ENCODE measurements at regions not wholly inside any gene's neighbourhood (a gene's known extent, or its start where the extent isn't known, plus 50 kb on each side); places are given as distances from the start of the nearest gene placed in this dataset.
"Not testable (repeated sequence)": the region's sequence is repeated elsewhere in the genome, so short reads cannot be mapped to it uniquely, and the experiment has no call there.

DNA sequence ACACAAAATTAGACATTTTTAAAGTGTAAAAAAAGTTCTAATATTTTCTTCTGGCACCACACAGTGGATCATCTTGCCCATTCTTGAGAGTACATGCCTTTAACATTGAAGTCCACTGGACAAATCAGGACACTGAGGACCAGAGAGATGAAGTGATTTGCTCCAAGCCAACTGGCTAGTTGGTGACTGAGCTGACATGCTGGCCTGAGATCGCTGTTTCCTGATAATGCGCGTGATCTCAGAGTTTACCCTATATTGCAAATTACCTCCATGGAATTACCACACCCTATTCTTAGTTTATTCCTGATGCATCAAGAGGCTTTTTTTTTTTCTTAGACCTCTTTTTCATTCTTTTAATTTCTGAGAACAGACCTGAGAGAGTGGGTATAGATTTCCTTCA is 432.8 kb downstream of the CD83 start:
- no peak for TF ChIP-seq POLR2AphosphoS5 (IDR thresholded peaks at IDR 0.05)
- no peak for TF ChIP-seq POLR2A (IDR thresholded peaks at IDR 0.05)
- TF ChIP-seq, protein P1, sequence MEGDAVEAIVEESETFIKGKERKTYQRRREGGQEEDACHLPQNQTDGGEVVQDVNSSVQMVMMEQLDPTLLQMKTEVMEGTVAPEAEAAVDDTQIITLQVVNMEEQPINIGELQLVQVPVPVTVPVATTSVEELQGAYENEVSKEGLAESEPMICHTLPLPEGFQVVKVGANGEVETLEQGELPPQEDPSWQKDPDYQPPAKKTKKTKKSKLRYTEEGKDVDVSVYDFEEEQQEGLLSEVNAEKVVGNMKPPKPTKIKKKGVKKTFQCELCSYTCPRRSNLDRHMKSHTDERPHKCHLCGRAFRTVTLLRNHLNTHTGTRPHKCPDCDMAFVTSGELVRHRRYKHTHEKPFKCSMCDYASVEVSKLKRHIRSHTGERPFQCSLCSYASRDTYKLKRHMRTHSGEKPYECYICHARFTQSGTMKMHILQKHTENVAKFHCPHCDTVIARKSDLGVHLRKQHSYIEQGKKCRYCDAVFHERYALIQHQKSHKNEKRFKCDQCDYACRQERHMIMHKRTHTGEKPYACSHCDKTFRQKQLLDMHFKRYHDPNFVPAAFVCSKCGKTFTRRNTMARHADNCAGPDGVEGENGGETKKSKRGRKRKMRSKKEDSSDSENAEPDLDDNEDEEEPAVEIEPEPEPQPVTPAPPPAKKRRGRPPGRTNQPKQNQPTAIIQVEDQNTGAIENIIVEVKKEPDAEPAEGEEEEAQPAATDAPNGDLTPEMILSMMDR (IDR thresholded peaks at IDR 0.05) = no peak
- TF ChIP-seq EP300 (IDR thresholded peaks at IDR 0.05) = no peak
- Histone ChIP-seq H3K27ac (no peak overlapping the region), H3K4me3 (no peak overlapping the region), H3K36me3 (no peaks in the 10 kb centered on the region), H3K4me1 (no peaks in the 10 kb centered on the region), H3K9me3 (no peaks in the 10 kb centered on the region), H3K27me3 (no peaks in the 10 kb centered on the region)
- DNase-seq = no peak
- 75 to 93% (median 91%) methylated on average over 3 of the region's 3 CpGs for WGBS, 5 donors
- intact Hi-C loops (cut with DNase I; ENCODE audit: low total_unique reads) = no loop called here

DNA sequence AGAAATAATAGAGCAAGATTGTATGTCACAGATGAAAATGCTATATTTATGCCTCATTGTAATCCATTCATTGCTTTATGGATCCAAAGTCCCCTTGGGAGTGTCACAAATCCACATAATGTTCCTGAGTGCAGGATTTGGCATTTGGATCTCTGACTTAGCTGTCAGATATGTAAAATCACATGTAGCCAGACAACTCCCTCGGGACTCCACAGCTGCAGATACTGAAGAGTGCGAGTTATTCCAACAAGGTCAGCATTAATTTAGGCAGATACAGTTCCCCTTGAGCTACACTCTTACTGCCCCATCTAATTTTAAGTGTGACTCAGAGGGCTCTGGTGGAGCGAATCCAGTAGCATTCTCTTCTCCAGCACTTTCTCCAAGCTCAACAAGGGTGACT is 433.2 kb downstream of the CD83 start:
- Histone ChIP-seq H3K36me3 (no peaks in the 10 kb centered on the region), H3K4me3 (no peak overlapping the region), H3K9me3 (no peaks in the 10 kb centered on the region), H3K4me1 (no peaks in the 10 kb centered on the region), H3K27ac (no peak overlapping the region), H3K27me3 (no peaks in the 10 kb centered on the region)
- intact Hi-C loops (cut with DNase I; ENCODE audit: low total_unique reads) = no loop called here
- 69 to 86% (median 72%) methylated on average over 3 of the region's 3 CpGs for WGBS, 5 donors
- TF ChIP-seq, protein P1 (IDR thresholded peaks at IDR 0.05) = no peak
- no peak for TF ChIP-seq EP300 (IDR thresholded peaks at IDR 0.05)
- TF ChIP-seq POLR2A (IDR thresholded peaks at IDR 0.05) = no peak
- TF ChIP-seq POLR2AphosphoS5 (IDR thresholded peaks at IDR 0.05) = no peak
- peak in 1 of 2 donors; percentile 28 for DNase-seq

DNA sequence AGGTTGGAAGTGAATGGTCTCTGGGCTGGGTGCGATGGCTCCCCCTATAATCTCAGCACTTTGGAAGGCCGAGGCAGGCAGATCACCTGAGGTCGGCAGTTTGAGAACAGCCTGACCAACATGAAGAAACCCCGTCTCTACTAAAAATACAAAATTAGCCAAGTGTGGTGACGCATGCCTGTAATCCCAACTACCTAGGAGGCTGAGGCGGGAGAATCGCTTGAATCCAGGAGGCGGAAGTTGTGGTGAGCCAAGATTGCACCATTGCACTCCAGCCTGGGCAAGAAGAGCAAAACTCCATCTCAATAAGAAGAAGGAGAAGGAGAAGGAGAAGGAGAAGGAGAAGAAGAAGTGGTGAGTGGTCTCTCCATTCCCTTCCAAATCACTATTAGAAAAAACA is 434.0 kb downstream of the CD83 start:
- H3K27ac ChIP-seq; H3K4me3 ChIP-seq; H3K4me1 ChIP-seq; DNase-seq; H3K9me3 ChIP-seq; H3K27me3 ChIP-seq; intact Hi-C loops (cut with DNase I; ENCODE audit: low total_unique reads); H3K36me3 ChIP-seq: not testable (repeated sequence)
- 91 to 98% (median 95%) methylated on average over 8 of the region's 8 CpGs for WGBS, 5 donors

DNA sequence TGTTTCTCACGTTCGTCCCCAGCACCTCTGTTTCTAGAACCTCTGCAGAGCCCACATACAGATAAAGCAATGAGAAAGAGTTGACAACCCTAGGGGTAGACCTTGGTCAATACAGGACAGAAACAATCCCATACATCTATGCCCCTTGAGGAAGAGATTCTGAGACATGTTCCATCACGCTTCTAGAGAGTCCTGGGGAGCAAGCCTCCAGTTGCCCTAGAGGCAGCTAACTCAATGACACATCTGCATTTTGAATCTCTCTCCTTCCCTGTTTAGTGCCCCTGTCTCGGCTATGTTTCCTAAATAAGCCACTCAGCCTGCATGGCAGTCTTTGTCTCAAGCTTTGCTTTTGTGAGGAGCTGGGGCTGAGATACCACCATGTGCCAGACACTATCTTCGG is 435.3 kb downstream of the CD83 start:
- DNase-seq = no peak
- WGBS, 5 donors = 86 to 96% (median 92%) methylated on average over 5 of the region's 5 CpGs
- intact Hi-C loops (cut with DNase I; ENCODE audit: low total_unique reads) = no loop called here
- TF ChIP-seq EP300 (IDR thresholded peaks at IDR 0.05) (no peak), POLR2A (IDR thresholded peaks at IDR 0.05) (no peak), POLR2AphosphoS5 (IDR thresholded peaks at IDR 0.05) (no peak)
- TF ChIP-seq, protein P1 (IDR thresholded peaks at IDR 0.05) = no peak
- Histone ChIP-seq H3K9me3 (no peaks in the 10 kb centered on the region), H3K4me3 (no peak overlapping the region), H3K27me3 (no peaks in the 10 kb centered on the region), H3K4me1 (no peaks in the 10 kb centered on the region), H3K27ac (no peak overlapping the region), H3K36me3 (no peaks in the 10 kb centered on the region)

DNA sequence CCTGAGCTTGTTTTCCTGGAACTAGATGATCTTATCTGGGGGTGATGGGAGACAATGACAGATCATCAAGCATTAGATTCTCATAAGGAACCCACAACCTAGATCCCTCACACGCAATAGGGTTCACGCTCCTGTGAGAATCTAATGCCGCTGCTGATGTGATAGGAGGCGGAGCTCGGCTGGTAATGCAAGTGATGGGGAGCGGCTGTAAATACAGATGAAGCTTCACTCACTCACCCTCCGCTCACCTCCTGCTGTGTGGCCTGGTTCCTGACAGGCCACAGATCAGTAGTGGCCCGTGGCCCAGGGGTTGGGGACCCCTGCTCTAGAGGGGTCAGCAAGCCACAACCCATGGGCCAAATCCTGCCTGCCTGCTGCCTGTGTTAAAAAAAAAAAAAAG is 435.9 kb downstream of the CD83 start:
- TF ChIP-seq POLR2AphosphoS5 (IDR thresholded peaks at IDR 0.05) (no peak), POLR2A (IDR thresholded peaks at IDR 0.05) (no peak), EP300 (IDR thresholded peaks at IDR 0.05) (no peak)
- TF ChIP-seq, protein P1 (IDR thresholded peaks at IDR 0.05) = no peak
- no peak overlapping the region for H3K27ac ChIP-seq
- intact Hi-C loops (cut with DNase I; ENCODE audit: low total_unique reads) = no loop called here
- H3K36me3 ChIP-seq = no peaks in the 10 kb centered on the region
- no peaks in the 10 kb centered on the region for H3K9me3 ChIP-seq
- no peak for DNase-seq
- no peaks in the 10 kb centered on the region for H3K27me3 ChIP-seq
- 90 to 96% (median 92%) methylated on average over 8 of the region's 8 CpGs for WGBS, 5 donors
- no peak overlapping the region for H3K4me3 ChIP-seq
- H3K4me1 ChIP-seq = no peaks in the 10 kb centered on the region
